K562 (cell line): ENCODE measurements at regions not wholly inside any gene's neighbourhood (a gene's known extent, or its start where the extent isn't known, plus 50 kb on each side); places are given as distances from the start of the nearest gene placed in this dataset.

Experiments used
- ATAC-seq: fragments of 200-7000 bp; cut with Tn5 transposase; 3 replicates; pipeline ENCODE4 v1.9.1; 2020; ENCODE audit warnings: moderate library complexity
- BruUV-seq: library from RNA; stranded (reverse); fragments of 400-500 nt; replicated peaks from 2 replicates; lab custom pipeline; 2021; lab: Mats Ljungman, UMichigan
- CTCF ChIA-PET: fragments of 300-600 bp; formaldehyde crosslinking; extraction: SDS; loops from one replicate; lab custom pipeline; 2021; ENCODE audit warnings: low intra/inter-chr PET ratio; lab: Yijun Ruan, JAX
- POLR2A ChIA-PET: fragments of 300-600, 350-650 bp; sonication (Branson Sonifier 250); formaldehyde crosslinking; extraction: SDS; loops from one replicate; lab custom pipeline; 2021; ENCODE audit warnings: antibody characterized with exemption, inconsistent platforms; lab: Yijun Ruan, JAX
- DNase-seq, 4 experiments: peaks; one replicate each; pipeline versions ENCODE4 v3.0.0 to v3.0.0-alpha.2; 2011 to 2018; ENCODE audit warnings: low spot score in 3 of 4, mixed read lengths in 3 of 4; ENCODE audit errors: extremely low read depth in 1 of 4
- FAIRE-seq: peaks from 2 replicates; lab custom pipeline; 2011; peaks lifted over from hg19 to GRCh38; lab: Jason Lieb, UNC
- H2AFZ ChIP-seq: 2 replicates; pipeline ENCODE4 v1.6.0; 2011; ENCODE audit warnings: low read depth, low read length, control low read depth, inconsistent platforms
- H3K27ac ChIP-seq: fragments of 200-600 bp; 3 replicates; pipeline ENCODE4 v1.8.0; 2011; ENCODE audit warnings: low read depth, mild to moderate bottlenecking, control low read depth, inconsistent platforms, low read length, moderate library complexity, mixed read lengths; ENCODE audit errors: extremely low read depth
- H3K27me3 ChIP-seq, 2 experiments: fragments of 300-600 bp in 1 of 2; 2 replicates in 1 of 2; 3 replicates in 1 of 2; pipeline versions ENCODE4 v1.6.0 to v1.8.0; 2011; ENCODE audit warnings: inconsistent platforms in 2 of 2, low read length in 2 of 2, mild to moderate bottlenecking in 1 of 2, mixed read lengths in 1 of 2, moderate library complexity in 1 of 2; ENCODE audit not compliant: control insufficient read depth in 2 of 2, insufficient read depth in 2 of 2
- H3K36me3 ChIP-seq: fragments of 300-600 bp; 3 replicates; pipeline ENCODE4 v1.8.0; 2011; ENCODE audit warnings: mild to moderate bottlenecking, low read length, inconsistent platforms; ENCODE audit not compliant: control insufficient read depth, insufficient read depth
- H3K4me1 ChIP-seq, 2 experiments: fragments of 200-600 bp in 1 of 2; replicated peaks in 1 of 2; 2 replicates in 1 of 2; 3 replicates in 1 of 2; pipeline versions ENCODE4 v1.5.1 to v1.8.0; 2011; ENCODE audit warnings: inconsistent platforms in 2 of 2, low read length in 2 of 2, mild to moderate bottlenecking in 1 of 2, mixed read lengths in 1 of 2, moderate library complexity in 1 of 2; ENCODE audit not compliant: control insufficient read depth in 2 of 2, insufficient read depth in 2 of 2
- H3K4me2 ChIP-seq: 2 replicates; pipeline ENCODE4 v1.6.1; 2011; ENCODE audit warnings: low read length, control low read depth, inconsistent platforms, mixed read lengths; ENCODE audit not compliant: insufficient read depth
- H3K4me3 ChIP-seq: fragments of 200-600 bp; sonication (generic), shearing (Covaris generic); 2 replicates; pipeline ENCODE4 v1.5.1; 2016; ENCODE audit warnings: control low read depth, inconsistent platforms
- H3K79me2 ChIP-seq: fragments of 200-600 bp; 3 replicates; pipeline ENCODE4 v1.8.0; 2011; ENCODE audit warnings: low read length, inconsistent platforms; ENCODE audit not compliant: control insufficient read depth, insufficient read depth
- H3K9ac ChIP-seq, 2 experiments: 2 replicates each; pipeline versions ENCODE4 v1.6.0 to v1.6.1; 2011; ENCODE audit warnings: low read depth in 2 of 2, low read length in 2 of 2, control low read depth in 1 of 2, inconsistent platforms in 1 of 2, mild to moderate bottlenecking in 1 of 2, mixed read lengths in 1 of 2; ENCODE audit not compliant: insufficient read depth in 1 of 2
- H3K9me1 ChIP-seq: one replicate; pipeline ENCODE4 v1.6.0; 2011; ENCODE audit warnings: inconsistent platforms, mild to moderate bottlenecking, low read length, moderate library complexity; ENCODE audit not compliant: control insufficient read depth, insufficient read depth
- H3K9me3 ChIP-seq: replicated peaks from 2 replicates; pipeline ENCODE4 v1.5.1; 2011; ENCODE audit warnings: low read depth, low read length, inconsistent platforms; ENCODE audit not compliant: control insufficient read depth, insufficient read depth
- H4K20me1 ChIP-seq: replicated peaks from 2 replicates; pipeline ENCODE4 v1.6.1; 2011; ENCODE audit warnings: low read length, inconsistent platforms, mixed read lengths; ENCODE audit not compliant: control insufficient read depth, insufficient read depth
- ATF4 ChIP-seq: fragments of 450-650 bp; formaldehyde crosslinking; IDR thresholded peaks from 2 replicates; pipeline ENCODE4 v1.4.0; 2022; ENCODE audit warnings: mild to moderate bottlenecking, moderate library complexity
- ATF7 ChIP-seq: fragments of 450-650 bp; IDR thresholded peaks from 2 replicates; pipeline ENCODE4 v1.7.1; 2014; ENCODE audit warnings: mild to moderate bottlenecking, moderate library complexity
- BDP1 ChIP-seq: IDR thresholded peaks from 3 replicates; pipeline ENCODE4 v1.6.1; 2011; ENCODE audit not compliant: insufficient read length, insufficient read depth
- CREB1 ChIP-seq, 2 experiments: sonication (generic) in 1 of 2; formaldehyde crosslinking in 1 of 2; IDR thresholded peaks; 2 replicates each; pipeline versions ENCODE4 v1.6.1 to v1.8.0; 2012 to 2022; ENCODE audit warnings: inconsistent platforms in 1 of 2, mild to moderate bottlenecking in 1 of 2, missing genetic modification reagents in 1 of 2, moderate library complexity in 1 of 2
- CTBP1 ChIP-seq: fragments of 450-650 bp; IDR thresholded peaks from 2 replicates; pipeline ENCODE4 v1.6.1; 2016; ENCODE audit warnings: borderline replicate concordance
- ETV1 ChIP-seq: fragments of 450-650 bp; conservative IDR thresholded peaks from 2 replicates; pipeline ENCODE4 v1.6.1; 2016; ENCODE audit warnings: missing genetic modification characterization, control low read depth, low read depth, missing compliant biosample characterization
- MECOM ChIP-seq: fragments of 250-450 bp; sonication (Bioruptor Pico); IDR thresholded peaks from 2 replicates; pipeline ENCODE4 v1.8.0; 2022; ENCODE audit warnings: inconsistent platforms
- MITF ChIP-seq: IDR thresholded peaks from 2 replicates; pipeline ENCODE4 v1.6.1; 2014; ENCODE audit warnings: antibody characterized with exemption
- NKRF ChIP-seq: fragments of 450-650 bp; IDR thresholded peaks from 2 replicates; pipeline ENCODE4 v1.6.1; 2016; ENCODE audit warnings: borderline replicate concordance
- RBM34 ChIP-seq: fragments of 200-400 bp; formaldehyde crosslinking; IDR thresholded peaks from 2 replicates; pipeline ENCODE4 v1.6.1; 2018; ENCODE audit warnings: low read length, borderline replicate concordance; ENCODE audit not compliant: insufficient read depth
- SRSF9 ChIP-seq: fragments of 200-400 bp; formaldehyde crosslinking; IDR thresholded peaks from 2 replicates; pipeline ENCODE4 v1.6.1; 2017; ENCODE audit warnings: low read depth, low read length, borderline replicate concordance
- TEAD1 ChIP-seq, 2 experiments: fragments of 450-650 bp in 1 of 2; sonication (generic) in 1 of 2; formaldehyde crosslinking; IDR thresholded peaks; 2 replicates each; pipeline versions ENCODE4 v1.4.0 to v1.8.0; 2020 to 2022; ENCODE audit warnings: mild to moderate bottlenecking in 2 of 2, missing genetic modification reagents in 1 of 2
- WHSC1 ChIP-seq: IDR thresholded peaks from one replicate; pipeline ENCODE4 v1.6.1; 2012; ENCODE audit warnings: low read length, control low read depth, inconsistent platforms
- ZBTB9 ChIP-seq: fragments of 450-650 bp; formaldehyde crosslinking; IDR thresholded peaks from 2 replicates; pipeline ENCODE4 v1.4.0; 2020; ENCODE audit warnings: mild to moderate bottlenecking, moderate library complexity
- ZFP1 ChIP-seq: fragments of 450-650 bp; formaldehyde crosslinking; IDR thresholded peaks from 2 replicates; pipeline ENCODE4 v1.4.0; 2020; ENCODE audit warnings: mild to moderate bottlenecking, mixed read lengths
- ZKSCAN8 ChIP-seq: fragments of 200-800 bp; sonication (Bioruptor generic); IDR thresholded peaks from 2 replicates; pipeline ENCODE4 v1.6.1; 2016; ENCODE audit warnings: missing genetic modification characterization, missing compliant biosample characterization
- ZNF212 ChIP-seq: fragments of 450-650 bp; formaldehyde crosslinking; IDR thresholded peaks from 2 replicates; pipeline ENCODE4 v1.4.0; 2020; ENCODE audit warnings: mild to moderate bottlenecking
- ZNF354B ChIP-seq: fragments of 250-450 bp; sonication (Bioruptor Pico); IDR thresholded peaks from 2 replicates; pipeline ENCODE4 v1.4.0; 2020
- ZNF586 ChIP-seq: fragments of 450-650 bp; formaldehyde crosslinking; conservative IDR thresholded peaks from 2 replicates; pipeline ENCODE4 v1.4.0; 2020; ENCODE audit warnings: mild to moderate bottlenecking, moderate library complexity
- in situ Hi-C: fragments of 300-500 bp; cut with MboI; formaldehyde crosslinking; loops from 4 replicates; pipeline ENCODE4 v1.15.0; 2018; ENCODE audit warnings: inconsistent platforms, mixed read lengths
- intact Hi-C: fragments of 100-400 bp; cut with micrococcal nuclease; formaldehyde crosslinking; loops from 2 replicates; pipeline ENCODE4 v1.14.2; 2022

- Histone ChIP-seq H3K4me3 (no peak overlapping the region), H2AFZ (no peak overlapping the region), H3K79me2 (no peaks in the 10 kb centered on the region), H3K27me3 (no peaks in the 10 kb centered on the region)
- no peak for ATAC-seq
- TF ChIP-seq ATF4 (CRISPR knock-in tag) (no peak), MECOM (CRISPR knock-in tag) (no peak), CREB1 (IDR thresholded peaks at IDR 0.05) (no peak), CREB1 (CRISPR knock-in tag; IDR thresholded peaks at IDR 0.05) (no peak), SRSF9 (no peak), MITF (no peak), ZBTB9 (CRISPR knock-in tag) (no peak), ZKSCAN8 (CRISPR knock-in tag) (no peak), RBM34 (no peak), ETV1 (tag) (no peak), ZNF212 (CRISPR knock-in tag) (no peak), CTBP1 (no peak), ZNF354B (CRISPR knock-in tag) (no peak), TEAD1 (CRISPR knock-in tag; IDR thresholded peaks at IDR 0.05) (no peak), WHSC1 (no peak), BDP1 (no peak), ATF7 (no peak), ZNF586 (CRISPR knock-in tag) (no peak), NKRF (no peak), ZFP1 (no peak)
- TF ChIP-seq, all 486 proteins: peak for 0
- Histone ChIP-seq H4K20me1 (no peaks in the 10 kb centered on the region), H3K9me1 (no peaks in the 10 kb centered on the region), H3K9me3 (no peaks in the 10 kb centered on the region), H3K4me1 (no peaks in the 10 kb centered on the region), H3K27ac (no peak overlapping the region), H3K9ac (no peak overlapping the region), H3K36me3 (no peaks in the 10 kb centered on the region), H3K4me2 (no peak overlapping the region)
- FAIRE-seq (no peak), DNase-seq (no peak)
- intact Hi-C loops: no loop called here
- BruUV-seq: no TSS peak
- ChIA-PET POLR2A (no interaction called here), CTCF (no interaction called here)
- in situ Hi-C loops: no loop called here
Measured at GRCh38 chr18:29616867-29617266, 1425.7 kb downstream of the DSC3 start.
